Endothelial cell of umbilical vein (primary cell): ENCODE measurements at regions not wholly inside any gene's neighbourhood (a gene's known extent, or its start where the extent isn't known, plus 50 kb on each side); places are given as distances from the start of the nearest gene placed in this dataset.

Experiments
- BruUV-seq: library from RNA; stranded (reverse); fragments of 400-500 nt; replicated peaks from 2 replicates; lab custom pipeline; 2021; lab: Mats Ljungman, UMichigan
- CTCF ChIA-PET: fragments of 300-600, 350-600 bp; sonication (Branson Sonifier 250); formaldehyde crosslinking; loops from one replicate; lab custom pipeline; 2021; ENCODE audit warnings: antibody characterized with exemption, inconsistent platforms; lab: Charles Lee
- POLR2A ChIA-PET: fragments of 300-600, 350-600 bp; sonication (Branson Sonifier 250); formaldehyde crosslinking; loops from one replicate; lab custom pipeline; 2021; ENCODE audit warnings: antibody characterized with exemption, inconsistent platforms; lab: Charles Lee
- DNase-seq: peaks from one replicate; pipeline ENCODE4 v3.0.0-alpha.2; 2011; ENCODE audit warnings: low read depth, low spot score
- FAIRE-seq: peaks from 2 replicates; lab custom pipeline; 2011; peaks lifted over from hg19 to GRCh38; lab: Jason Lieb, UNC
- H2AFZ ChIP-seq: 2 replicates; pipeline ENCODE4 v1.6.0; 2012; ENCODE audit warnings: low read depth, low read length, control low read depth, inconsistent platforms
- H3K27ac ChIP-seq: 2 replicates; pipeline ENCODE4 v1.5.1; 2011; ENCODE audit warnings: low read depth, mild to moderate bottlenecking, control low read depth, low read length, moderate library complexity; ENCODE audit not compliant: insufficient read depth
- H3K27me3 ChIP-seq, 2 experiments: 2 replicates each; pipeline versions ENCODE4 v1.6.0 to v1.6.1; 2011; ENCODE audit warnings: low read length in 2 of 2, mixed read lengths in 1 of 2; ENCODE audit not compliant: control insufficient read depth in 2 of 2, insufficient read depth in 2 of 2
- H3K36me3 ChIP-seq, 2 experiments: 2 replicates in 1 of 2; 3 replicates in 1 of 2; pipeline ENCODE4 v1.5.1; 2011; ENCODE audit warnings: low read length in 2 of 2, mild to moderate bottlenecking in 1 of 2, moderate library complexity in 1 of 2; ENCODE audit not compliant: control insufficient read depth in 2 of 2, insufficient read depth in 2 of 2; ENCODE audit errors: extremely low read depth in 1 of 2
- H3K4me1 ChIP-seq: 3 replicates; pipeline ENCODE4 v1.5.1; 2011; ENCODE audit warnings: mild to moderate bottlenecking, low read length; ENCODE audit not compliant: control insufficient read depth, insufficient read depth; ENCODE audit errors: extremely low read depth
- H3K4me2 ChIP-seq: 2 replicates; pipeline ENCODE4 v1.6.1; 2011; ENCODE audit warnings: low read length, control low read depth, mixed read lengths; ENCODE audit not compliant: insufficient read depth
- H3K4me3 ChIP-seq, 3 experiments: fragments of 200-600 bp in 1 of 3; sonication (generic), shearing (Covaris generic) in 1 of 3; replicated peaks in 1 of 3; 2 replicates each; pipeline ENCODE4 v1.5.1; 2011 to 2016; ENCODE audit warnings: control low read depth in 3 of 3, low read length in 3 of 3, mild to moderate bottlenecking in 2 of 3, inconsistent platforms in 1 of 3, low read depth in 1 of 3, moderate library complexity in 1 of 3; ENCODE audit not compliant: insufficient read depth in 1 of 3
- H3K79me2 ChIP-seq: 2 replicates; pipeline ENCODE4 v1.6.0; 2012; ENCODE audit warnings: low read length, inconsistent platforms; ENCODE audit not compliant: control insufficient read depth, insufficient read depth
- H3K9ac ChIP-seq: replicated peaks from 2 replicates; pipeline ENCODE3; 2011; ENCODE audit warnings: low read length, control low read depth; ENCODE audit not compliant: insufficient read depth; ENCODE audit errors: extremely low read depth
- H3K9me1 ChIP-seq: replicated peaks from 3 replicates; pipeline ENCODE4 v1.6.0; 2011; ENCODE audit warnings: mild to moderate bottlenecking, low read length; ENCODE audit not compliant: control insufficient read depth, insufficient read depth; ENCODE audit errors: extremely low read depth
- H3K9me3 ChIP-seq: replicated peaks from 2 replicates; pipeline ENCODE4 v1.5.1; 2012; ENCODE audit warnings: low read length, inconsistent platforms; ENCODE audit not compliant: control insufficient read depth, insufficient read depth
- H4K20me1 ChIP-seq: replicated peaks from 2 replicates; pipeline ENCODE3; 2011; ENCODE audit warnings: mild to moderate bottlenecking, low read length; ENCODE audit not compliant: control insufficient read depth, insufficient read depth; ENCODE audit errors: extremely low read depth
- EZH2 ChIP-seq: IDR thresholded peaks from 2 replicates; pipeline ENCODE4 v1.6.1; 2012; ENCODE audit warnings: borderline replicate concordance, low read depth, mild to moderate bottlenecking, moderate library complexity, low read length, inconsistent platforms; ENCODE audit not compliant: severe bottlenecking
- FOS ChIP-seq: IDR thresholded peaks from 2 replicates; pipeline ENCODE4 v1.6.1; 2011; ENCODE audit warnings: mild to moderate bottlenecking, low read length, moderate library complexity, borderline replicate concordance; ENCODE audit not compliant: insufficient read depth
- GATA2 ChIP-seq: IDR thresholded peaks from 2 replicates; pipeline ENCODE4 v1.7.0; 2011; ENCODE audit warnings: low read depth, mild to moderate bottlenecking, moderate library complexity, mixed read lengths, low read length; ENCODE audit not compliant: insufficient read length, insufficient read depth
- JUN ChIP-seq: IDR thresholded peaks from 2 replicates; pipeline ENCODE4 v1.6.1; 2011; ENCODE audit warnings: borderline replicate concordance, low read depth; ENCODE audit not compliant: insufficient read length, insufficient read depth
- MYC ChIP-seq: IDR thresholded peaks from one replicate; pipeline ENCODE4 v1.6.1; 2011; ENCODE audit warnings: mild to moderate bottlenecking, low read depth, low read length
- POLR2A ChIP-seq: IDR thresholded peaks from 2 replicates; pipeline ENCODE4 v1.6.1; 2012; ENCODE audit warnings: low read depth, mild to moderate bottlenecking, control low read depth, low read length
- POLR2AphosphoS5 ChIP-seq: IDR thresholded peaks from 2 replicates; pipeline ENCODE4 v1.6.1; 2012; ENCODE audit warnings: low read depth, mild to moderate bottlenecking, control low read depth, low read length, moderate library complexity; ENCODE audit not compliant: insufficient read depth
- dilution Hi-C: fragments of 300-500 bp; cut with MboI; formaldehyde crosslinking; loops from one replicate; pipeline ENCODE4 v1.15.0; 2019; ENCODE audit warnings: low sequenced_read_pairs; ENCODE audit not compliant: extremely low pct_ligation_motif_present
- intact Hi-C: fragments of 100-400 bp; cut with micrococcal nuclease; formaldehyde crosslinking; loops from one replicate; pipeline ENCODE4 v1.10.0; 2022
- TF ChIP-seq, protein P1 (sequence below): IDR thresholded peaks from 2 replicates; pipeline ENCODE4 v1.6.1; 2011; ENCODE audit not compliant: insufficient read depth, insufficient read length
- TF ChIP-seq, protein P2 (sequence below), 2 donors: IDR thresholded peaks; 1 replicate in 1 of 2; 2 replicates in 1 of 2; pipeline ENCODE4 v1.5.1; 2011; ENCODE audit warnings: low read length in 2 of 2, mild to moderate bottlenecking in 2 of 2, moderate library complexity in 2 of 2, control low read depth in 1 of 2, inconsistent platforms in 1 of 2, low read depth in 1 of 2; ENCODE audit not compliant: insufficient read depth in 1 of 2; ENCODE audit errors: extremely low read depth in 1 of 2

DNA sequence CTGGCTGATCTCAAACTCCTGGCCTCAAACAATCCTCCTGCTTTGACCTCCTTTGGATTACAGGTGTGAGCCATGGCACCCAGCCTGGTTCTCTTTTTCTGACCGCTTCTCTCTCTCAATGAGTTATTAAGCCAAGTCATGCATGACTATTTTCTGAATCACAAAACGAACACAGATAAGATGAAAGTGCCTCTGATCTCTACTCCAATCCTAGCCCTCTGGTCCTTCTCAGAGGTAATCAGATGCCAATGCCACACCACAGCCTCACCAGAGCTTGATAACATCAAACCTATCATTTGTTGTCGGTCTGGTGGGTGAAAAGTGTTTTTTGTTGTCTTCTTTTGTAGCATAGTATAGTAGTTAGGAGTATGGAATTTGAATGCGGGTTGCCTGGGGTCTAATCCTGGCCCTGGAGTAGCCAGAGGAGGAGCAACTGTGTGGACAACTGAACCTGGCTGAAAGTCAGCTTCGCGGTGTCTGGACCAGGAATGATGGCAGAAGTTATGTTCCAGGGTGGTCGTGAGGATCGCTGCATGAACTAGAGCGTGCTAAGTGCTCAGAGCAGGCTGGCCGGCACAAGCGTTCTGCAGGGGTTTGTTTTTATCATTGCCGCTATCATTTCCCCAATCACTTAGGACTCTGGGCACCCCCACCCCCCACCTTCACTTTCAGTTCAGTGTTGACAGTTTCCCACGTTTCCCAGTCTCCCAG, 77.9 kb downstream of the SPRING1 start:
- no peaks in the 10 kb centered on the region for H3K9me3 ChIP-seq
- no peak overlapping the region for H3K9ac ChIP-seq
- no TSS peak for BruUV-seq
- H3K4me3 ChIP-seq = no peak overlapping the region
- no peak for TF ChIP-seq EZH2
- TF ChIP-seq FOS = no peak
- TF ChIP-seq JUN = no peak
- no peak for TF ChIP-seq GATA2
- no peak for TF ChIP-seq POLR2AphosphoS5
- TF ChIP-seq MYC = no peak
- TF ChIP-seq, protein P1, sequence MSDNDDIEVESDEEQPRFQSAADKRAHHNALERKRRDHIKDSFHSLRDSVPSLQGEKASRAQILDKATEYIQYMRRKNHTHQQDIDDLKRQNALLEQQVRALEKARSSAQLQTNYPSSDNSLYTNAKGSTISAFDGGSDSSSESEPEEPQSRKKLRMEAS = no peak
- TF ChIP-seq POLR2A = no peak
- TF ChIP-seq, protein P2, sequence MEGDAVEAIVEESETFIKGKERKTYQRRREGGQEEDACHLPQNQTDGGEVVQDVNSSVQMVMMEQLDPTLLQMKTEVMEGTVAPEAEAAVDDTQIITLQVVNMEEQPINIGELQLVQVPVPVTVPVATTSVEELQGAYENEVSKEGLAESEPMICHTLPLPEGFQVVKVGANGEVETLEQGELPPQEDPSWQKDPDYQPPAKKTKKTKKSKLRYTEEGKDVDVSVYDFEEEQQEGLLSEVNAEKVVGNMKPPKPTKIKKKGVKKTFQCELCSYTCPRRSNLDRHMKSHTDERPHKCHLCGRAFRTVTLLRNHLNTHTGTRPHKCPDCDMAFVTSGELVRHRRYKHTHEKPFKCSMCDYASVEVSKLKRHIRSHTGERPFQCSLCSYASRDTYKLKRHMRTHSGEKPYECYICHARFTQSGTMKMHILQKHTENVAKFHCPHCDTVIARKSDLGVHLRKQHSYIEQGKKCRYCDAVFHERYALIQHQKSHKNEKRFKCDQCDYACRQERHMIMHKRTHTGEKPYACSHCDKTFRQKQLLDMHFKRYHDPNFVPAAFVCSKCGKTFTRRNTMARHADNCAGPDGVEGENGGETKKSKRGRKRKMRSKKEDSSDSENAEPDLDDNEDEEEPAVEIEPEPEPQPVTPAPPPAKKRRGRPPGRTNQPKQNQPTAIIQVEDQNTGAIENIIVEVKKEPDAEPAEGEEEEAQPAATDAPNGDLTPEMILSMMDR (IDR thresholded peaks at IDR 0.05; ENCODE audit: extremely low read depth in 1 of 2, insufficient read depth in 1 of 2, low read depth in 1 of 2, low read length in 2 of 2) = no peak
- ChIA-PET CTCF (no interaction called here), POLR2A (no interaction called here)
- dilution Hi-C loops (no loop called here), intact Hi-C loops (no loop called here)
- no peak for DNase-seq
- no peaks in the 10 kb centered on the region for H3K9me1 ChIP-seq
- no peaks in the 10 kb centered on the region for H3K36me3 ChIP-seq
- H2AFZ ChIP-seq = no peak overlapping the region
- H3K27me3 ChIP-seq = peaks cover 11 to 16% of the 10 kb centered on the region in 2 experiments
- H3K4me1 ChIP-seq = no peaks in the 10 kb centered on the region
- H3K27ac ChIP-seq = no peak overlapping the region
- no peak overlapping the region for H3K4me2 ChIP-seq
- H3K79me2 ChIP-seq = no peaks in the 10 kb centered on the region
- no peak for FAIRE-seq
- H4K20me1 ChIP-seq = no peaks in the 10 kb centered on the region
